Fibroblast of skin of right biceps (primary cell): ENCODE measurements at regions not wholly inside any gene's neighbourhood (a gene's known extent, or its start where the extent isn't known, plus 50 kb on each side); places are given as distances from the start of the nearest gene placed in this dataset.
A peak's percentile ranks its signal among the peaks of the same experiment; 100 is the strongest.

Experiments
- DNase-seq: peaks from one replicate; pipeline ENCODE4 v3.0.0-alpha.2; 2013

DNA sequence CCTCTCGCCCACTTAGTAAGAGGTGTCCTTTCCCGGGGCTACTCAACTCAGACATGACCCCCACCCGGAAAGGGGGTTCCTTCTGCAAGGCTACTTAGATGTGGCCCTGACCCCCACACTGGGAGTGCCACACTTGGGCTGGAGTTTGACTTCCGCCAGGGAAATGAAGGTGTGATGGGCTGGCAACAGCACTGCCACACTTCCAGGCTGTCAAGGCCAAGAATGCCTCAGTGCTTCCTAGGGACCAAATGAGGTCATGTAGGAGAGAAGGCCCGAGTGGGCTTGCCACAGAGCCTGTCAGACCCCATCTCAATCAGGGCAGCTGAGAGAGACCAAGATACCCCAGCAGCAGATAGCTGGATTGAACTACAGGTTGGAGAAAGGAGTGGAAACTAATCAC, 55.5 kb downstream of the DRD1 start:
- DNase-seq = no peak

DNA sequence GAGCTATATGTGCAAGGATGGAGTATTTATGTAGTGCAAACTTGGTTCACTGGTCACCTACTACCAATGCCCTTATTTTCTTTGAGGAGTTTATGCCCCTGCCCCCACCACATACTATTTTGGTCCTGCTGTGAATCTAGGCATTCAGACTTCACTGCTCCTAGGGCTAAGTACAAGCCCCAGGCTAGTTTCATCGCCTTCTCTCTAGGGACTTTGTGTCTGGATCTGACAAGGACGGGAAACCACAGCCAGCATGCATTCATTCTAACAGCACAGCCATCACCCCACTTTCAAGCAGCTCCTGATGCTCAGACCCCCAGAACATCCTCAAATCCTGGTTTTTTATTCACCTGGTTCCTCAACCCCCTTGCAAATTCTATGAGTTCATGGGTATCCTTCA, 56.8 kb downstream of the DRD1 start:
- DNase-seq = no peak

GRCh38 chr5:175386526-175386925, 57.5 kb downstream of the DRD1 start:
- no peak for DNase-seq

DNA sequence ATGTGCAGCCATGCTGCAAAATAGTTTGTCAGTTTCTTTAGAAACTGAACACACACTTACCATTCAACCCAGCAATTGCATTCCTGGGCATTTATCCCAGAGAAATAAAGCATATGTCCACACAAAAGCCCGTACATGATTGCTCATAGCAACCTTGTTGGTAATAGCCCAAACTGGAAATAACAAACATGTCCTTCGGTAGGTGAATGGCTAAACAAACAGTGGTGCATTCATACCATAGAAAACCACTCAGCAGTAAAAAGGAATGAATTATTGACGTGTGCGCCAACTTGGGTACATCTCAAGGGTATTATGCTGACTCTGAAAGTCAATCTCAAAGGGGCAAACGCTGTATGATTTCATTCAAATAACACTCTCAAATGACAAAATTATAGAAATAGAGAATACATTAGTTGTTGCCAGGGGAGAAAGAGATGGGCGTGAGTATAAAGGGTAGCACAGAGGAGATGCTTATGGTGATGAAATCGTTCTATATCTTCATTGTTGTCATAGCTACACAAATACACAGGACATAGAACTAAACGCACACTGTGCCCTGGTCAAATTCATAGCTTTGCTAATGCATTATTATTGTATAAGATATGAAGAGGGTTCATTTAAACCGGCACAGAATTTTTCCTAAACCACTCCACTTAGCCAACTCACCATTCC, 58.2 kb downstream of the DRD1 start:
- no peak for DNase-seq

GRCh38 chr5:175384724-175385552, 59.0 kb downstream of the DRD1 start:
- no peak for DNase-seq

DNA sequence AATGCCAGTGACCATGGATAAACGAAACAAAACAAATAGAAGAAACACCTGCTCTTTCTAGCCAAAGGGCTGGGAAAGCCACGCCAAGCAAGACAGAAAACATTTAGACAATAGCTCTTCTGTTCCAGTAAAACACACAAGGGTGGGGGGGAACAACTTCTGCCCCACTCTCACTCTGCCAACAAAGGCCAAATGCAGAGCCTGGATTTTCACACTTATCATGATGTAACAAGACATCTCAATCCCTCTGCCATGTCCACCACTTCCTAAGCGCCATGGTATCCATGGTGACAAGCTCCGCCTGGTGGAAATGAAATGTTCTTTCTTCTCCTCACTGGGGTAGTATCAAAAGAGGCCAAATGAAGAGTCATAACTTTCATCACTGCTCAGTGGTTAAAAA, 60.6 kb downstream of the DRD1 start:
- no peak for DNase-seq

GRCh38 chr5:175382171-175382570, 61.8 kb downstream of the DRD1 start:
- DNase-seq = no peak

DNA sequence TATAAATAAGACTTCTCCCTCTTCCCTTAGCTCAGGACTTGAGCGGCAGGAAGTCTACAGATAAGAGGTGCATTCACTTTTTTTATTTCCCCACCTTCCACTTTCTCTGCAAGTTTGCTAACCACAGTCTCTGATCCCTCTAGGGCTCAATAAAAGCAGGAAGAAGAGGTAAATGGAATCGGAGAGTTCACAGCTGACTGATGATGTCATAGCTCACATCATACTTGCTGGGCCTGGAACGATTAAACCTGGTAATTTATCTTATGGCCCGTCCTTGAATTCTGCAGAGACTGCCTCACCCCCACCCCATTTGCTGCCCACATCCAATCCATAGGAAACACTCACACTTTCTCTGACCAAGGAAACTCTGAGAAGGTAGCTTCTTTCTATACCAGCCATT, 62.9 kb downstream of the DRD1 start:
- no peak for DNase-seq

DNA sequence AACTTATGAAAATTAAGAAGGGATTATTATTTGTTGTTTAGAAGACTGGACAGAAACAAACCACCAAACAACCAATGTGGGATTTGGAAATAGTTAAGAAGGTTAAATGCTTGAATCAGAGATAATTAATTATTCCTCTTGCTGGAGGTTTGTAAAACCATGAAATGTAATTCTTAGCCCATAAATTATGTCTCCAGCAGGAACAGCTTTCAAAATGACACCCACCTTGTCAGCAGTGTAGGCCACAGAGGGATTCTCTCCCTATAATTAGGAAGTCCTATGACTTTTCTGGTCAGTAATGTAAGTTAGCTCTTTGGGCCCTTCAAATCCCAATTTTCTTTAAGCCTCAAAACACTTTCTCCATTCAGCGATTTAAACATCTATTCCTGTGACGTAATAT, 63.3 kb downstream of the DRD1 start:
- no peak for DNase-seq

- DNase-seq = no peak
Measured at GRCh38 chr5:175379867-175380266, 64.1 kb downstream of the DRD1 start.

- DNase-seq = peak; percentile 77
Measured at GRCh38 chr5:175378444-175379028, 65.4 kb downstream of the DRD1 start.

DNA sequence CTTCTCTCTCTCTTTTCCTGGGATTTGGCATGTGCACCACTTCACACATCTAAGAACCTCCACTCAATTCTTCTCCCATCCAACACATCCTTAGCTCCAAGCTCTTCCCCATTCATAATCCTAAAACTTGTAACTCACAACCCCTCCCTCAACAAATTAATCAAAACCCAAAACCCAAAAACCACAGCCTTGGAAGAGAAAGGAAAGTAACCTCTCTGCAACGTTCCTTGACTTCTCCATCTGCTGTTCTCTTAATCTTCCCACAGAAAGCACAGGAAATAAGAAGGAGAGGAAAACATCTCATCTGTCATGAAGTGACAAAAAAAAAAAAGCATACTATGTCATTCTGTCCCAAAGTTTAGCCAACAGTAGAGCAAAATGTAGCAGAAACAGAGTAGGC, 66.2 kb downstream of the DRD1 start:
- DNase-seq = no peak

GRCh38 chr5:175374166-175374875, 69.7 kb downstream of the DRD1 start:
- DNase-seq = no peak

GRCh38 chr5:175365866-175366265, 78.1 kb downstream of the DRD1 start:
- DNase-seq = no peak

DNA sequence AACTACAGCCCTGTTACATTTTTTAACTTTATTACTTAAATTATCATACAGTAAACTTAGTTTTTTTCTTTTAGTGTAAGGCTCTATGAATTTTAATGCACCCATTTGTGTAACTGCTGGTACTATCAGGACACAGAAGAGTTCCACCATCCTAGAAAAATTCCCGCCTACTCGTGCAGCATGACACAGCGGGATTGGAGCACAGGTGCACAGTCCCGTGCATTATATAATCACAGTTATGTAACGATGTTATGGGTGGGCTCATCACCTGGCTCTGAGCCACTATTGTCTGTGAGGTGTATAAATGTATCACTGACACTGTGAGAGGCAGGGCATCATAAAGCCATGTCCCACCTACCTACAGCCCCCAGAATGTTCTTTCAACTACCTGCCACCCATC, 80.7 kb downstream of the DRD1 start:
- no peak for DNase-seq

DNA sequence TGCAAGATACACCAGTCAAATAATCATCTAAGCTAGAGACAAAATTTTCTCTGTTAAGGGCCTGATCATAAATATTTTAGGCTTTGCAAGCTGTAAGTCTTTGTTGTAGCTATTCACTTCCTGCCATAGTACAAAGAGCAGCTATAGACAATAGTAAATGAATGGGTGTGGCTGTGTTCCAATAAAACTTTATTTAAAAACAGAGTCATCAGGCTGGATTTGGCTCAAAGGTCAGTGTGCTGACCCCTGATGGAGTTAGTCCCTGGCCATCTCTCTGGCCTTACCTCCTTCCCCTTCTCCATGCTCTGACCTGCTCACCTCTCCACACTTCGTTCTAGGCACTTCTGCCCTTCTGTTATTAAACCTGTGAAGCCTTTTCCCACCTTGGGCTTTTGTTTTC, 86.0 kb downstream of the DRD1 start:
- DNase-seq = no peak

DNA sequence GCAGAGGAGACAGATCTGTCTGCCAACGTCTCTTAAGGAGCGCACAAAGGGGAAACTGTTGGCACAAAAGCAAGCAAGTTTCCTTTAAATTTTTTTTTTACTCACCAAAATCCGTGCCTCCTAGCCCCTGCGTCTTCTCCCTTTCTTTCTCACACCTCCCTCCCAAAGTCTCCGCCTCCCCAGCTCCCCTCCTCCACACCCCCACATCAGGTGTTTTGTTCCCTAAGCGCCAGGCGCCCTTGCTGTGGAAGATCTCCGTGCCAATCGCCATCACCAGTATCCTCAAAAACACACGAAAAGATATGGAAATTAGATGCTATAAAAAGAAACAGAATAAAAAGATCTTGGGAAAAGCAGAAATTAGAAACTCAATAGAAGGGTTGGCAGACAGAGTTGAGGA, 87.6 kb downstream of the DRD1 start:
- no peak for DNase-seq

GRCh38 chr5:175354964-175355363, 89.0 kb downstream of the DRD1 start:
- no peak for DNase-seq

DNA sequence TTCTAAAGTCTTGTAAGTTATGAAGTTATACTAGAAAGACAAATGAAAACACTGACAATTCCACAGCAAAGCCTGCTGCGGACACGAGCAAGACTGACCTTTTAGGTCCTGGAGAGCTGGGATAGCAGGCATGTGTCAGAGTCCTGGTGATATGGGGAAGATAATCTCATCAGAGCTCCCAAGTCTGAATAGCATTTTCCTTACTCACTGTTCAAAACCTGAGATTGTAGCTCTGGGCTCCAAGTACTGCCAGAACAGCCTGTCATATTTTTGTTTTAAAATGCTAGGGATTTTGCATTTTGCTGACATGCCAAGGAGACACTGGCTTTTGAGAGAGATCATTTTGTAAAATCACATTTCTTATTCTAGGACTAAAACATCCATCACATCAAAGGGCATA, 90.1 kb downstream of the DRD1 start:
- DNase-seq = no peak

DNA sequence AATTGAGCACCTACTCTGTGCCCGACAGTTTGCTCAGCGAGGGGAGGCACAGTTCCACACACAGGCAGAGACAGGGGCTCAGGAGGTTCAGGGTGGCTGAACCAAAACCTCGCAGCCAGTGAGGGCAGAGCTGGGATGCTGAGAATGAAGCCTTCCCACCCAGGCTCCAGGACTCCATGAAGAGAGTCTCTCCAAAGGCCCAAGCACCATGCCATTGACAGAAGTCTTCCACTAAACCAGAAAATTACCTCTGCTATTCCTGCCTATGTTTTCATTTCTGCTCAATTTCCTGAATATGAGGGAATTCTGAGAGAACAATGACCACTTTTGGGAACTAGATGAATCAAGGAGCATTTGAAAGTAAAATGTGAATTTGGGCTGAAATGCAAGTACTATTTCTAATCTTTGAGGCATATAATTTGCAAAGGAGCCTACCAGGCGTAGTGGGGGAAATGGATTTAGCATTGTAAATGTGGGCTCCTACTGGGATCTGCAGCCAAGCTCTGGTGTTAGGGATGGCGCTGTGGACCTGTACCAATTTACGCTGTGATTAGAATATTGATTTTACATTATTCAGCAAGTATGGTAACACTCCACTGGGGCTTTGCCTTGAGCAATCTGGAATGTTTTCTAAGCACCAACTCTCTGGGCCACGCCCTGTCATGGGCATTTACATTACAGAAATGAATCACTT, 91.9 kb downstream of the DRD1 start:
- DNase-seq = no peak

GRCh38 chr5:175351126-175351525, 92.9 kb downstream of the DRD1 start:
- DNase-seq = no peak

DNA sequence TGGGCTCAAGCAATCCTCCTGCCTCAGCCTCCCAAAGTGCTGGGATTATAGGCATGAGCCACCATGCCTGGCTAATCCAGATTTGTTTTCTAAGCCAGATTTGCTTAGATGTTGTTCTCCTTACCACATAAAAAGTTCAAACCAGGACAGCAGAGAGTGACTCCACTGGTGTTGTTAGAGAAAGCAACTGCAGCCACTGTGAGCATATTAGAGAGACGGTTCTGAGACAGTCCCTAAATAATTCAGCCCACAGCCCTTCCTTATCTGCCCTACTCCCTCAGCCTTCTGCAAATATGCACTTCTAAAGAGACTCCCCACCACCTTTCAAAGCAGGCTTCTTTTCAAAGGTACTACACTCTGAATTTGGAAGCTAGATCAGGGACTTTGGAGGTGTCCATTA, 96.1 kb downstream of the DRD1 start:
- no peak for DNase-seq

GRCh38 chr5:175347027-175347426, 97.0 kb downstream of the DRD1 start:
- peak; percentile 55 for DNase-seq
